Skin of body (tissue), 1 donor: ENCODE measurements at regions not wholly inside any gene's neighbourhood (a gene's known extent, or its start where the extent isn't known, plus 50 kb on each side); places are given as distances from the start of the nearest gene placed in this dataset. TPM values are rescaled to one million over a fixed set of nuclear protein-coding genes. Genes with fewer than 3 reads are reported as not detected.

Experiments used
- small RNA-seq: library from RNA; depleted of rRNA; stranded (forward); fragments of <200 nt; gene quantifications from one replicate; pipeline ENCODE3, GENCODE V24; 2014; ENCODE audit warnings: low replicate concordance

Small RNA genes in the stretch of these regions (small RNA-seq; reads per million reads assigned to genes)
- not detected for gene RNU6-1031P
